Ishikawa (cell line): ENCODE measurements at regions not wholly inside any gene's neighbourhood (a gene's known extent, or its start where the extent isn't known, plus 50 kb on each side); places are given as distances from the start of the nearest gene placed in this dataset.

ENCODE experiments used
- CEBPB ChIP-seq: IDR thresholded peaks from 2 replicates; pipeline ENCODE4 v1.6.1; 2012
- EP300 ChIP-seq: IDR thresholded peaks from 2 replicates; pipeline ENCODE4 v1.6.1; 2012; ENCODE audit warnings: borderline replicate concordance
- FOXM1 ChIP-seq: IDR thresholded peaks from 2 replicates; pipeline ENCODE4 v1.6.1; 2012; ENCODE audit warnings: low read depth, borderline replicate concordance
- MAX ChIP-seq: IDR thresholded peaks from 2 replicates; pipeline ENCODE4 v1.6.1; 2012
- RAD21 ChIP-seq: IDR thresholded peaks from 2 replicates; pipeline ENCODE4 v1.6.1; 2012; ENCODE audit warnings: low read depth
- REST ChIP-seq: IDR thresholded peaks from 2 replicates; pipeline ENCODE4 v1.6.1; 2012; ENCODE audit warnings: low read depth, mild to moderate bottlenecking
- TAF1 ChIP-seq: IDR thresholded peaks from 2 replicates; pipeline ENCODE4 v1.6.1; 2012; ENCODE audit warnings: low read depth, mild to moderate bottlenecking
- YY1 ChIP-seq: IDR thresholded peaks from 2 replicates; pipeline ENCODE4 v1.6.1; 2012; ENCODE audit warnings: low read depth
- ZBTB7A ChIP-seq: IDR thresholded peaks from 2 replicates; pipeline ENCODE4 v1.6.1; 2012; ENCODE audit warnings: low read depth

- TF ChIP-seq ZBTB7A (no peak), REST (no peak), TAF1 (no peak), MAX (no peak), EP300 (no peak), CEBPB (no peak), RAD21 (no peak), YY1 (no peak), FOXM1 (no peak)
Measured at GRCh38 chr2:16019617-16020351, 79.4 kb downstream of the MYCN start.
